ENCODE measurements at regions not wholly inside any gene's neighbourhood (a gene's known extent, or its start where the extent isn't known, plus 50 kb on each side); places are given as distances from the start of the nearest gene placed in this dataset.

GRCh38 chr12:126667339-126667738, 1599.6 kb upstream of the TMEM132C start:
- DNase-seq, result no peak
- ATAC-seq, result no peak
- Histone ChIP-seq H3K4me1 (no peaks in the 10 kb centered on the region), H3K4me3 (no peak overlapping the region), H3K36me3 (no peaks in the 10 kb centered on the region), H3K9me3 (no peaks in the 10 kb centered on the region), H3K27ac (no peak overlapping the region), H3K27me3 (no peaks in the 10 kb centered on the region)
- in situ Hi-C loops (cut with MboI; ENCODE audit: low sequenced_read_pairs in 4 of 4) (no loop called here), intact Hi-C loops (cut with DNase I; ENCODE audit: low total_unique reads) (no loop called here)
- TF ChIP-seq POLR2A (IDR thresholded peaks at IDR 0.05), result no peak
- no peak for TF ChIP-seq CTCF (IDR thresholded peaks at IDR 0.05 in 4 of 5, conservative IDR thresholded peaks at IDR 0.05 in 1 of 5)

GRCh38 chr12:126668538-126668937, 1598.4 kb upstream of the TMEM132C start:
- no peak overlapping the region for H3K27ac ChIP-seq
- no peaks in the 10 kb centered on the region for H3K9me3 ChIP-seq
- in situ Hi-C loops (cut with MboI; ENCODE audit: low sequenced_read_pairs in 4 of 4), result no loop called here
- H3K27me3 ChIP-seq, result no peaks in the 10 kb centered on the region
- no peak overlapping the region for H3K4me3 ChIP-seq
- ATAC-seq (no peak), DNase-seq (no peak)
- no peaks in the 10 kb centered on the region for H3K36me3 ChIP-seq
- TF ChIP-seq POLR2A (IDR thresholded peaks at IDR 0.05), result no peak
- TF ChIP-seq CTCF (IDR thresholded peaks at IDR 0.05 in 4 of 5, conservative IDR thresholded peaks at IDR 0.05 in 1 of 5), result no peak
- intact Hi-C loops (cut with DNase I; ENCODE audit: low total_unique reads), result no loop called here
- H3K4me1 ChIP-seq, result no peaks in the 10 kb centered on the region

GRCh38 chr12:126668961-126669360, 1598.0 kb upstream of the TMEM132C start:
- Histone ChIP-seq H3K9me3 (no peaks in the 10 kb centered on the region), H3K4me3 (no peak overlapping the region), H3K4me1 (no peaks in the 10 kb centered on the region), H3K27me3 (no peaks in the 10 kb centered on the region), H3K27ac (no peak overlapping the region), H3K36me3 (no peaks in the 10 kb centered on the region)
- intact Hi-C loops (cut with DNase I; ENCODE audit: low total_unique reads), result no loop called here
- TF ChIP-seq POLR2A (IDR thresholded peaks at IDR 0.05) (no peak), CTCF (IDR thresholded peaks at IDR 0.05 in 4 of 5, conservative IDR thresholded peaks at IDR 0.05 in 1 of 5) (no peak)
- in situ Hi-C loops (cut with MboI; ENCODE audit: low sequenced_read_pairs in 4 of 4), result no loop called here
- ATAC-seq (no peak), DNase-seq (no peak)

- no peak overlapping the region for H3K27ac ChIP-seq
- no peaks in the 10 kb centered on the region for H3K27me3 ChIP-seq
- intact Hi-C loops (cut with DNase I; ENCODE audit: low total_unique reads) (no loop called here), in situ Hi-C loops (cut with MboI; ENCODE audit: low sequenced_read_pairs in 4 of 4) (no loop called here)
- DNase-seq (no peak), ATAC-seq (no peak)
- no peaks in the 10 kb centered on the region for H3K4me1 ChIP-seq
- no peaks in the 10 kb centered on the region for H3K36me3 ChIP-seq
- no peaks in the 10 kb centered on the region for H3K9me3 ChIP-seq
- no peak overlapping the region for H3K4me3 ChIP-seq
- TF ChIP-seq POLR2A (IDR thresholded peaks at IDR 0.05) (no peak), CTCF (IDR thresholded peaks at IDR 0.05 in 4 of 5, conservative IDR thresholded peaks at IDR 0.05 in 1 of 5) (no peak)
Observed at GRCh38 chr12:126676434-126676833, 1590.5 kb upstream of the TMEM132C start.

- ATAC-seq, result no peak
- intact Hi-C loops (cut with DNase I; ENCODE audit: low total_unique reads), result no loop called here
- no peaks in the 10 kb centered on the region for H3K36me3 ChIP-seq
- in situ Hi-C loops (cut with MboI; ENCODE audit: low sequenced_read_pairs in 4 of 4), result no loop called here
- no peaks in the 10 kb centered on the region for H3K4me1 ChIP-seq
- no peaks in the 10 kb centered on the region for H3K27me3 ChIP-seq
- H3K9me3 ChIP-seq, result no peaks in the 10 kb centered on the region
- DNase-seq, result no peak
- H3K27ac ChIP-seq, result no peak overlapping the region
- no peak overlapping the region for H3K4me3 ChIP-seq
- no peak for TF ChIP-seq POLR2A (IDR thresholded peaks at IDR 0.05)
- TF ChIP-seq CTCF (IDR thresholded peaks at IDR 0.05 in 4 of 5, conservative IDR thresholded peaks at IDR 0.05 in 1 of 5), result no peak
Observed at GRCh38 chr12:126681676-126682075, 1585.3 kb upstream of the TMEM132C start.

All from gastrocnemius medialis (tissue), 4 donors.